ENCODE measurements at regions not wholly inside any gene's neighbourhood (a gene's known extent, or its start where the extent isn't known, plus 50 kb on each side); places are given as distances from the start of the nearest gene placed in this dataset.

- no peak for TF ChIP-seq POLR2A (IDR thresholded peaks at IDR 0.05)
- TF ChIP-seq, protein P1, sequence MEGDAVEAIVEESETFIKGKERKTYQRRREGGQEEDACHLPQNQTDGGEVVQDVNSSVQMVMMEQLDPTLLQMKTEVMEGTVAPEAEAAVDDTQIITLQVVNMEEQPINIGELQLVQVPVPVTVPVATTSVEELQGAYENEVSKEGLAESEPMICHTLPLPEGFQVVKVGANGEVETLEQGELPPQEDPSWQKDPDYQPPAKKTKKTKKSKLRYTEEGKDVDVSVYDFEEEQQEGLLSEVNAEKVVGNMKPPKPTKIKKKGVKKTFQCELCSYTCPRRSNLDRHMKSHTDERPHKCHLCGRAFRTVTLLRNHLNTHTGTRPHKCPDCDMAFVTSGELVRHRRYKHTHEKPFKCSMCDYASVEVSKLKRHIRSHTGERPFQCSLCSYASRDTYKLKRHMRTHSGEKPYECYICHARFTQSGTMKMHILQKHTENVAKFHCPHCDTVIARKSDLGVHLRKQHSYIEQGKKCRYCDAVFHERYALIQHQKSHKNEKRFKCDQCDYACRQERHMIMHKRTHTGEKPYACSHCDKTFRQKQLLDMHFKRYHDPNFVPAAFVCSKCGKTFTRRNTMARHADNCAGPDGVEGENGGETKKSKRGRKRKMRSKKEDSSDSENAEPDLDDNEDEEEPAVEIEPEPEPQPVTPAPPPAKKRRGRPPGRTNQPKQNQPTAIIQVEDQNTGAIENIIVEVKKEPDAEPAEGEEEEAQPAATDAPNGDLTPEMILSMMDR (IDR thresholded peaks at IDR 0.05) = no peak
- no peak for TF ChIP-seq EP300 (IDR thresholded peaks at IDR 0.05)
Observed at GRCh38 chr10:130453721-130454542, 317.7 kb downstream of the GLRX3 start.

Data from ovary (tissue), 3 donors.